ENCODE measurements at regions not wholly inside any gene's neighbourhood (a gene's known extent, or its start where the extent isn't known, plus 50 kb on each side); places are given as distances from the start of the nearest gene placed in this dataset.

GRCh38 chr18:8948471-8949149, 153.9 kb upstream of the NDUFV2 start:
- TF ChIP-seq CTCF (IDR thresholded peaks at IDR 0.05) (no peak), POLR2A (IDR thresholded peaks at IDR 0.05) (no peak), POLR2AphosphoS5 (IDR thresholded peaks at IDR 0.05; ENCODE audit: insufficient read depth in 1 of 2, low read depth in 1 of 2) (peak in 1 of 2 donors; percentile 50)
